Neuronal stem cell (in vitro differentiated cells): ENCODE measurements at regions not wholly inside any gene's neighbourhood (a gene's known extent, or its start where the extent isn't known, plus 50 kb on each side); places are given as distances from the start of the nearest gene placed in this dataset.
"Not testable (repeated sequence)": the region's sequence is repeated elsewhere in the genome, so short reads cannot be mapped to it uniquely, and the experiment has no call there.

Experiments used
- DNase-seq: peaks from one replicate; pipeline ENCODE4 v3.0.0-alpha.2; 2013; ENCODE audit warnings: low spot score
- H2AFZ ChIP-seq: one replicate; pipeline ENCODE4 v1.6.1; 2013; ENCODE audit warnings: mild to moderate bottlenecking, low read length, inconsistent platforms
- H2AK5ac ChIP-seq: 2 replicates; pipeline ENCODE4 v1.6.1; 2013; ENCODE audit warnings: low read depth, mild to moderate bottlenecking, inconsistent platforms, low read length, moderate library complexity, mixed read lengths
- H2BK120ac ChIP-seq: 2 replicates; pipeline ENCODE4 v1.6.1; 2013; ENCODE audit warnings: low read depth, mild to moderate bottlenecking, inconsistent platforms, low read length, moderate library complexity, mixed read lengths
- H2BK12ac ChIP-seq: one replicate; pipeline ENCODE4 v1.6.1; 2013; ENCODE audit warnings: low read length, inconsistent platforms
- H2BK15ac ChIP-seq: 2 replicates; pipeline ENCODE4 v1.6.1; 2013; ENCODE audit warnings: mild to moderate bottlenecking, low read length, inconsistent platforms, mixed read lengths
- H2BK5ac ChIP-seq: one replicate; pipeline ENCODE4 v1.6.1; 2013; ENCODE audit warnings: inconsistent platforms, mild to moderate bottlenecking, low read length, moderate library complexity
- H3K14ac ChIP-seq: one replicate; pipeline ENCODE4 v1.6.1; 2013; ENCODE audit warnings: low read length, inconsistent platforms
- H3K18ac ChIP-seq: 2 replicates; pipeline ENCODE4 v1.6.1; 2013; ENCODE audit warnings: low read length, inconsistent platforms
- H3K23ac ChIP-seq: 2 replicates; pipeline ENCODE4 v1.6.1; 2013; ENCODE audit warnings: low read depth, mild to moderate bottlenecking, mixed read lengths, low read length, inconsistent platforms; ENCODE audit not compliant: poor library complexity
- H3K27ac ChIP-seq: replicated peaks from 3 replicates; pipeline ENCODE4 v1.5.1; 2013; ENCODE audit warnings: low read length, inconsistent platforms
- H3K27me3 ChIP-seq, 3 experiments: 2 replicates each; pipeline ENCODE4 v1.6.1; 2013; ENCODE audit warnings: low read length in 3 of 3, mild to moderate bottlenecking in 2 of 3, inconsistent platforms in 1 of 3, low read depth in 1 of 3, mixed read lengths in 1 of 3, moderate library complexity in 1 of 3; ENCODE audit not compliant: control insufficient read depth in 3 of 3, insufficient read depth in 3 of 3
- H3K36me3 ChIP-seq, 2 donors: replicated peaks in 1 of 2; 2 replicates each; pipeline ENCODE4 v1.6.1; 2013; ENCODE audit warnings: low read length in 2 of 2; ENCODE audit not compliant: control insufficient read depth in 2 of 2, insufficient read depth in 2 of 2
- H3K4ac ChIP-seq: 2 replicates; pipeline ENCODE4 v1.6.1; 2013; ENCODE audit warnings: inconsistent platforms, mild to moderate bottlenecking, low read length, moderate library complexity
- H3K4me1 ChIP-seq, 2 donors: 1 replicate in 1 of 2; 2 replicates in 1 of 2; pipeline ENCODE4 v1.6.1; 2013; ENCODE audit warnings: low read length in 2 of 2, low read depth in 1 of 2; ENCODE audit not compliant: control insufficient read depth in 2 of 2, insufficient read depth in 1 of 2
- H3K4me2 ChIP-seq: one replicate; pipeline ENCODE4 v1.6.1; 2013; ENCODE audit warnings: mild to moderate bottlenecking, low read length, inconsistent platforms; ENCODE audit not compliant: insufficient read depth, poor library complexity, severe bottlenecking
- H3K4me3 ChIP-seq, 2 donors: 2 replicates each; pipeline ENCODE4 v1.5.1; 2013; ENCODE audit warnings: low read length in 2 of 2, mild to moderate bottlenecking in 2 of 2, inconsistent platforms in 1 of 2, moderate library complexity in 1 of 2
- H3K79me1 ChIP-seq: one replicate; pipeline ENCODE4 v1.6.1; 2013; ENCODE audit warnings: low read depth, mild to moderate bottlenecking, inconsistent platforms, low read length, moderate library complexity
- H3K9ac ChIP-seq: one replicate; pipeline ENCODE4 v1.6.1; 2013; ENCODE audit warnings: mild to moderate bottlenecking, low read depth, low read length, inconsistent platforms; ENCODE audit not compliant: poor library complexity
- H3K9me3 ChIP-seq, 2 donors: replicated peaks in 1 of 2; 2 replicates each; pipeline versions ENCODE3 to v1.6.1; 2013; ENCODE audit warnings: low read length in 2 of 2, mild to moderate bottlenecking in 2 of 2, inconsistent platforms in 1 of 2, low read depth in 1 of 2, mixed read lengths in 1 of 2, moderate library complexity in 1 of 2; ENCODE audit not compliant: control insufficient read depth in 2 of 2, insufficient read depth in 1 of 2
- H4K8ac ChIP-seq: one replicate; pipeline ENCODE4 v1.6.1; 2013; ENCODE audit warnings: low read depth, mild to moderate bottlenecking, inconsistent platforms, low read length, moderate library complexity
- H4K91ac ChIP-seq: one replicate; pipeline ENCODE4 v1.6.1; 2013; ENCODE audit warnings: low read length, low read depth, mild to moderate bottlenecking, inconsistent platforms; ENCODE audit not compliant: poor library complexity
- WGBS, 2 donors: extraction: QIAGEN DNeasy Blood & Tissue Kit; methylation state at CpG; one replicate each; pipeline ENCODE4 v1.1.7; 2013; ENCODE audit warnings: missing lambda C conversion rate in 2 of 2, mixed read lengths in 1 of 2; ENCODE audit not compliant: insufficient read length in 2 of 2, insufficient replicate concordance in 1 of 2; ENCODE audit errors: extremely low coverage in 2 of 2; 5-methylcytosine and 5-hydroxymethylcytosine counted together

DNA sequence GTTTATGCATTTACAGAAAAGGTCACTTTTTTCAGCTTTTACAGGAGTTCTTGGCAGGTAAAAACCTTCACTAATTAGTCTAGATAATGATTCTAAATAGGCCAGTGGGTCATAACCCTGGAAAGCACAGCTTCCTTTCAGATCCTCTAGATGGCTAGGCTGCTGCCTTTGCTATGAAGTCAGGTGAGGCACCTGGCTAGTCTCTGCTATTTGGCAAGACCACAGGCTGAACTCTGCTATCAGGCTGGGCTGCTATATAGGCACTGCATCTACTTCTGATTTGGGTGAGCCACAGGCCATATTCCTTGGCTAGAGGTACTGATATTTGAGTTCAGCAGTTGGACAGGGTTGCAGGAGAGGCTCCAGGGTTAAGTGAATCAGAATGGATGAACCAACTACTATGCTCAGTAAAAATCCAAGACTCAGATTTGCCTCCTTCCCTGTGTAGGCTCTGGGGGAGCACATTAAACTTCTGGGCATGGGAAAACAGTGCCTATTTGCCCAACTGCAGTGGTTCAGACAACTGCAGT lies 665.7 kb upstream of the TBL1XR1 start:
- H4K91ac ChIP-seq: no peak overlapping the region
- H3K36me3 ChIP-seq: no peaks in the 10 kb centered on the region
- no peak overlapping the region for H3K27ac ChIP-seq
- H3K4me3 ChIP-seq: no peak overlapping the region
- H4K8ac ChIP-seq: no peak overlapping the region
- no peak overlapping the region for H3K4me2 ChIP-seq
- DNase-seq: no peak
- no peaks in the 10 kb centered on the region for H3K27me3 ChIP-seq
- H3K4ac ChIP-seq: no peak overlapping the region
- H2AFZ ChIP-seq: no peak overlapping the region
- H2BK120ac ChIP-seq: no peak overlapping the region
- no peak overlapping the region for H2BK15ac ChIP-seq
- H3K9ac ChIP-seq: no peak overlapping the region
- H3K14ac ChIP-seq: no peak overlapping the region
- H3K79me1 ChIP-seq: no peaks in the 10 kb centered on the region
- no peak overlapping the region for H2AK5ac ChIP-seq
- no peak overlapping the region for H3K23ac ChIP-seq
- no peak overlapping the region for H3K18ac ChIP-seq
- no peak overlapping the region for H2BK5ac ChIP-seq
- H2BK12ac ChIP-seq: no peak overlapping the region
- peaks cover 6 to 15% of the 10 kb centered on the region in 2 donors for H3K9me3 ChIP-seq
- peaks cover 0 to 2% of the 10 kb centered on the region in 2 donors for H3K4me1 ChIP-seq

DNA sequence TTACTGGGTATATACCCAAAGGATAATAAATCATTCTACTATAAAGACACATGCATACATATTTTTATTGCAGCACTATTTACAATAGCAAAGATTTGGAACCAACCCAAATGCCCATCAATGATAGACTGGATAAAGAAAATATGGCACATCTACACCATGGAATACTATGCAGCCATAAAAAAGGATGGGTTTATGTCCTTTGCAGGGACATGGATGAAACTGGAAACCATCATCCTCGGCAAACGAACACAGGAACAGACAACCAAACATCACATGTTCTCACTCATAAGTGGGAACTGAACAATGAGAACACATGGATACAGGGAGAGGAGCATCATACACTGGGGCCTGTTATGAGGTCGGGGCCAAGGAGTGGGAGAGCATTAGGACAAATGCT lies 665.0 kb upstream of the KCNMB2 start:
- H2BK5ac ChIP-seq, H3K9ac ChIP-seq, H3K79me1 ChIP-seq, H3K23ac ChIP-seq, H2AFZ ChIP-seq, H2BK12ac ChIP-seq, H4K8ac ChIP-seq, H3K4me3 ChIP-seq, H3K9me3 ChIP-seq, H3K4me1 ChIP-seq, H4K91ac ChIP-seq, H3K27ac ChIP-seq, H2BK120ac ChIP-seq, H2BK15ac ChIP-seq, H3K4me2 ChIP-seq, H3K4ac ChIP-seq, DNase-seq, H2AK5ac ChIP-seq, H3K27me3 ChIP-seq, H3K18ac ChIP-seq, H3K14ac ChIP-seq, H3K36me3 ChIP-seq: not testable (repeated sequence)
- no CpG with 5 or more reads among the region's 3 CpGs for WGBS, 2 donors

DNA sequence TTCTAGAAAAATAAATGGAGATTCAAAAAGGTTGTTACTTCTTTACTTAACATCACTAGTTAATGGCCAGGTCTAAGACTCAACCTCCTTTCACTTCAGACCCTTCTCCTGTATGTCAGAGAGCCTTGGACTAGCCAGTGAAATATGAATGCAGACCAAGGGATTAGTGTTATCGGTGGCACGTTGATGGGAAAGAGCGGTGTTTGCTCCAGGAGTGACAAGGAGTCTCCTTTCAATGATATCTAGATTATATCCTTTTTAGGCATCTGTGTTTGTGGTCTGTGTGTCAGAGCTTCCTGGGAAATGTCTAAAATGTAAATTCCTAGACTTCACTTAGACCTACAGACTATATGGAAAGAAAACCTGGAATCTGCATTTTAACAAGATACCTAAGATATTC lies 658.0 kb upstream of the KCNMB2 start:
- Histone ChIP-seq H2AFZ (no peak overlapping the region), H2BK120ac (no peak overlapping the region), H3K9me3 (no peaks in the 10 kb centered on the region), H3K27me3 (no peaks in the 10 kb centered on the region), H3K27ac (no peak overlapping the region), H3K4ac (no peak overlapping the region), H3K14ac (no peak overlapping the region), H3K79me1 (no peaks in the 10 kb centered on the region), H3K4me3 (no peak overlapping the region), H2BK5ac (no peak overlapping the region), H3K23ac (no peak overlapping the region), H4K91ac (no peak overlapping the region), H3K9ac (no peak overlapping the region), H2BK15ac (no peak overlapping the region), H3K4me1 (peaks cover 4 to 9% of the 10 kb centered on the region in 2 donors), H2BK12ac (no peak overlapping the region), H3K36me3 (no peaks in the 10 kb centered on the region), H3K4me2 (no peak overlapping the region), H2AK5ac (no peak overlapping the region), H4K8ac (no peak overlapping the region), H3K18ac (no peak overlapping the region)
- no peak for DNase-seq
- no CpG with 5 or more reads among the region's 3 CpGs for WGBS, 2 donors

DNA sequence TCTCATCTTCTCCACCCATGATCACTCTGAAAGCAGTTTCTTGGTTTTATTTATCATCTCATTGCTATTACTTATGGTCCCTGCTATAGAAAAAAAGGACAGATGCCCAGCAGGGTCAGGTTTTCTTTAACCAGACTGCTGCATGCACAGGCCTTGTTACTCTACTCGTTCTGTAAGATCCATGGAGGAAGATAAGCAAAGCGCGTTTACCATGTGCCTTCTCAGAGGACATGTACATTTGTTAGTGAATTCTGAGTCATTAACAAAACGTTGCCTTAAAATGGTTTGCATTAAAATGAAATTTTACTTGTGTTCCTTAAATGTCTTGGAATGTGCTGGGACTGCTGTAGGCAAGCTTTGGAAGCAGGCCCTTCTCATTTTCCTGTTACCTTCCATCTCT lies 657.3 kb upstream of the KCNMB2 start:
- Histone ChIP-seq H3K36me3 (no peaks in the 10 kb centered on the region), H3K14ac (no peak overlapping the region), H3K4me3 (no peak overlapping the region), H2AFZ (no peak overlapping the region), H2AK5ac (no peak overlapping the region), H4K91ac (no peak overlapping the region), H3K9ac (no peak overlapping the region), H3K79me1 (no peaks in the 10 kb centered on the region), H3K23ac (no peak overlapping the region), H3K18ac (no peak overlapping the region), H3K4me2 (no peak overlapping the region), H3K4ac (no peak overlapping the region), H3K27ac (no peak overlapping the region), H4K8ac (no peak overlapping the region), H2BK120ac (no peak overlapping the region), H2BK15ac (no peak overlapping the region), H2BK5ac (no peak overlapping the region), H2BK12ac (no peak overlapping the region), H3K4me1 (peaks cover 4 to 9% of the 10 kb centered on the region in 2 donors), H3K9me3 (no peaks in the 10 kb centered on the region), H3K27me3 (no peaks in the 10 kb centered on the region)
- no peak for DNase-seq
- WGBS, 2 donors: no CpG with 5 or more reads among the region's 4 CpGs
